GM23248 (cell line): ENCODE measurements at regions not wholly inside any gene's neighbourhood (a gene's known extent, or its start where the extent isn't known, plus 50 kb on each side); places are given as distances from the start of the nearest gene placed in this dataset.

Source experiments
- DNase-seq: peaks from one replicate; pipeline ENCODE4 v3.0.0-alpha.2; 2015
- H2AFZ ChIP-seq: fragments of 200-600 bp; sonication (generic); 2 replicates; pipeline ENCODE4 v1.6.1; 2016; ENCODE audit warnings: antibody characterized with exemption
- H3F3A ChIP-seq: fragments of 200-600 bp; sonication (generic); 2 replicates; pipeline ENCODE4 v1.6.1; 2016; ENCODE audit warnings: mild to moderate bottlenecking, antibody characterized with exemption, mixed run types; ENCODE audit not compliant: insufficient read depth
- H3K27ac ChIP-seq: fragments of 200-600 bp; sonication (generic); 2 replicates; pipeline ENCODE4 v1.5.1; 2016; ENCODE audit warnings: mild to moderate bottlenecking
- H3K27me3 ChIP-seq: fragments of 200-600 bp; sonication (generic); replicated peaks from 2 replicates; pipeline ENCODE4 v1.6.1; 2016; ENCODE audit warnings: mild to moderate bottlenecking; ENCODE audit not compliant: insufficient read depth
- H3K36me3 ChIP-seq: fragments of 200-600 bp; sonication (generic); 2 replicates; pipeline ENCODE4 v1.6.1; 2016; ENCODE audit warnings: low read depth, mild to moderate bottlenecking
- H3K4me1 ChIP-seq: fragments of 200-600 bp; sonication (generic); 2 replicates; pipeline ENCODE4 v1.6.1; 2016; ENCODE audit warnings: mild to moderate bottlenecking; ENCODE audit not compliant: insufficient read depth
- H3K4me2 ChIP-seq: fragments of 200-600 bp; sonication (generic); one replicate; pipeline ENCODE4 v1.6.1; 2016; ENCODE audit warnings: mild to moderate bottlenecking; ENCODE audit not compliant: unreplicated experiment
- H3K4me3 ChIP-seq: fragments of 200-600 bp; sonication (generic); 2 replicates; pipeline ENCODE4 v1.5.1; 2016; ENCODE audit warnings: mild to moderate bottlenecking
- H3K79me2 ChIP-seq: fragments of 200-600 bp; sonication (generic); 2 replicates; pipeline ENCODE4 v1.6.1; 2016; ENCODE audit warnings: mild to moderate bottlenecking; ENCODE audit not compliant: insufficient read depth
- H3K9ac ChIP-seq: fragments of 200-600 bp; sonication (generic); 2 replicates; pipeline ENCODE4 v1.6.1; 2016; ENCODE audit warnings: mild to moderate bottlenecking
- H3K9me2 ChIP-seq: fragments of 200-600 bp; sonication (generic); 2 replicates; pipeline ENCODE4 v1.6.1; 2016; ENCODE audit warnings: mixed run types, mild to moderate bottlenecking, moderate library complexity; ENCODE audit not compliant: insufficient read depth
- H3K9me3 ChIP-seq: fragments of 200-600 bp; sonication (generic); one replicate; pipeline ENCODE4 v1.6.1; 2017; ENCODE audit warnings: low read depth
- H4K20me1 ChIP-seq: fragments of 200-600 bp; sonication (generic); 2 replicates; pipeline ENCODE4 v1.6.0; 2016; ENCODE audit not compliant: insufficient read depth
- EZH2 ChIP-seq: fragments of 200-600 bp; sonication (generic); IDR thresholded peaks from 2 replicates; pipeline ENCODE4 v1.6.1; 2018; ENCODE audit warnings: antibody characterized with exemption, mild to moderate bottlenecking; ENCODE audit not compliant: insufficient read depth, poor library complexity, severe bottlenecking
- EZH2phosphoT487 ChIP-seq: fragments of 200-600 bp; sonication (generic); IDR thresholded peaks from 2 replicates; pipeline ENCODE4 v1.6.1; 2018; ENCODE audit warnings: antibody characterized with exemption, moderate library complexity, mild to moderate bottlenecking, low read depth; ENCODE audit not compliant: insufficient read depth
- WGBS, 2 experiments: methylation state at CpG; one replicate each; pipeline ENCODE4 v1.1.6; 2015 to 2017; ENCODE audit warnings: low lambda C conversion rate in 2 of 2, low coverage in 1 of 2; ENCODE audit errors: missing lambda C conversion rate in 2 of 2; 5-methylcytosine and 5-hydroxymethylcytosine counted together
- in situ Hi-C: fragments of 300-500 bp; cut with MboI; formaldehyde crosslinking; loops from 2 replicates; pipeline ENCODE4 v1.15.0; 2020

DNA sequence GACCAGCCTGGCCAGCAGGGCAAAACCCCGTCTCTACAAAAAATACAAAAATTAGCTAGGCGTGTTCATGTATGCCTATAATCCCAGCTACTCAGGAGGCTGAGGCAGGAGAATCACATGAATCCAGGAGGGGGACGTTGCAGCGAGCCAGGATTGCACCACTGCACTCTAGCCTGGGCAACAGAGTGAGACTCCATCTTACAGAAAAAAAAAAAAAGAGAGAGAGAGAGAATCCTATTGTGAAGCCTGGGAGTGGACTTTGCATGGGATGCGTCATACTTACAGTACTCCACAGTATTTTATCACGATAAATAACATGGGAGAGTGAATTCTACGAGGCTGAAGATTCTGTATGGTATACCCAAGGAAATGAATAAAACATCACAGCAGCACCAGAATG is 139.6 kb downstream of the AASDH start:
- H2AFZ ChIP-seq, result no peak overlapping the region
- H3K27me3 ChIP-seq, result 0 out of 2 replicates have a peak, but pooled peaks cover 15% of the 10 kb centered on the region
- no peaks in the 10 kb centered on the region for H3K4me1 ChIP-seq
- no peak for DNase-seq
- no peak overlapping the region for H3K4me2 ChIP-seq
- H3K9me2 ChIP-seq, result no peaks in the 10 kb centered on the region
- H4K20me1 ChIP-seq, result no peaks in the 10 kb centered on the region
- in situ Hi-C loops, result no loop called here
- no peak for TF ChIP-seq EZH2phosphoT487
- TF ChIP-seq EZH2, result no peak
- no peaks in the 10 kb centered on the region for H3F3A ChIP-seq
- 23 to 25% methylated on average over 7 of the region's 7 CpGs for WGBS, 2 experiments
- no peak overlapping the region for H3K27ac ChIP-seq
- no peaks in the 10 kb centered on the region for H3K36me3 ChIP-seq
- no peaks in the 10 kb centered on the region for H3K9me3 ChIP-seq
- H3K9ac ChIP-seq, result no peak overlapping the region
- H3K4me3 ChIP-seq, result no peak overlapping the region
- H3K79me2 ChIP-seq, result no peaks in the 10 kb centered on the region

DNA sequence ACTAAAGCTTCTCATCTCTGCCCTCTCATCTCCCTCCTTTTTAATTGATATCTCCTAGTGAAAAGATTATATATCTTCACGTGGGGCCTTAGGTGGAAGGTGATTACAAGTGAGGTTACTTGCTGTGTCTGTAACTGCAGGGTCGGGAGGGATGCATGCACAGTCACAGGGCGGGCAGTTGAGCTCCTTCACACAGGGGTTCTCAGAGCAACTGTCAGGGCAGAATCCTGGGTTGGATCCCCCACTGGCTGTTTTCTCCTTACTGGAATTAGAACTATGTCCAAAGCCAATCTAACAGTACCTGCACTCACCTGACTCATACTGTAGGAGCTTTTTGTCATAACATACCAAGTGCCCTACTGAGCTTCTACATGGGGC is 141.1 kb downstream of the AASDH start:
- 29 to 34% methylated on average over 3 of the region's 3 CpGs for WGBS, 2 experiments
- Histone ChIP-seq H3K9me3 (no peaks in the 10 kb centered on the region), H3K4me2 (no peak overlapping the region), H2AFZ (no peak overlapping the region), H3K27me3 (peaks cover 15% of the 10 kb centered on the region; the same call in 1 of the 2 replicates), H3K4me3 (no peak overlapping the region), H3K9me2 (no peaks in the 10 kb centered on the region), H3F3A (no peaks in the 10 kb centered on the region), H4K20me1 (no peaks in the 10 kb centered on the region), H3K27ac (no peak overlapping the region), H3K4me1 (no peaks in the 10 kb centered on the region), H3K36me3 (no peaks in the 10 kb centered on the region), H3K79me2 (no peaks in the 10 kb centered on the region), H3K9ac (no peak overlapping the region)
- in situ Hi-C loops, result no loop called here
- TF ChIP-seq EZH2phosphoT487, result no peak
- no peak for TF ChIP-seq EZH2
- no peak for DNase-seq

DNA sequence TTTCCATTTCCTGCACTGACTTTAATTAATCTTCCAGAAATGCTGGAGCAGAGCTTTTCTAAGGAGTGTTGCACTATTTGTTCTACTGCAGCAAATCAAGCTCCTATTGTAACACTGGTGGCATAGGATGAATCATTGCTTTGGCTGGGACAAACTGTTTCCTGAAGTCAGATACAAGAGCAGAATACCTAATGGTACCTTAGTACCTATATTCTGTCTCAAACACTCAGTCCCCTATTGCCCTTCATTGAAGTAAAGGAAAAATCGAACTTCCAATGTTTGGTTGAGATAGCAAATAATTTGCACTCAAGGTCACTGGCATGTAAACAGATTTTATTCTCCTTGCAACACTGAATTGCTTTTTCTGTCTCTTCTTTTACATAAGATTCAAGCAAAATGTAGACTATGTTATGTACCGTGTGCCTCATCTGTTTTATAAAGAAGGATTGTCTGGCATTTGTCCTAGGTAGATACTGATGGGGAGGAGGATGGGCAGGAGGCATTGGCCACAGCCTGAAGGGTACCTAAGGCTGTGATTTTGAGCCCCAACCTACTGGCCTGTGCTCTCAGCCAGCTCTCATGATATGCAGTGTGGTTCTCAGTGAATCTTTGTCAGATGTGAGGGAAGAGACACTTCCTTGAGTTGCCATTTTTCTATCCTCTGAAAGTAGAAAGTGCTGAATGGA is 141.6 kb downstream of the AASDH start:
- Histone ChIP-seq H3K9ac (no peak overlapping the region), H3K4me3 (no peak overlapping the region), H3K9me2 (no peaks in the 10 kb centered on the region), H3K36me3 (no peaks in the 10 kb centered on the region), H3K4me2 (no peak overlapping the region), H4K20me1 (no peaks in the 10 kb centered on the region), H3K4me1 (no peaks in the 10 kb centered on the region), H3K9me3 (no peaks in the 10 kb centered on the region), H3K79me2 (no peaks in the 10 kb centered on the region), H3F3A (no peaks in the 10 kb centered on the region), H3K27me3 (peaks cover 15% of the 10 kb centered on the region; the same call in 1 of the 2 replicates), H2AFZ (no peak overlapping the region), H3K27ac (no peak overlapping the region)
- in situ Hi-C loops, result no loop called here
- TF ChIP-seq EZH2 (no peak), EZH2phosphoT487 (no peak)
- DNase-seq, result no peak
- WGBS, 2 experiments, result 23 to 24% methylated on average over 2 of the region's 2 CpGs

DNA sequence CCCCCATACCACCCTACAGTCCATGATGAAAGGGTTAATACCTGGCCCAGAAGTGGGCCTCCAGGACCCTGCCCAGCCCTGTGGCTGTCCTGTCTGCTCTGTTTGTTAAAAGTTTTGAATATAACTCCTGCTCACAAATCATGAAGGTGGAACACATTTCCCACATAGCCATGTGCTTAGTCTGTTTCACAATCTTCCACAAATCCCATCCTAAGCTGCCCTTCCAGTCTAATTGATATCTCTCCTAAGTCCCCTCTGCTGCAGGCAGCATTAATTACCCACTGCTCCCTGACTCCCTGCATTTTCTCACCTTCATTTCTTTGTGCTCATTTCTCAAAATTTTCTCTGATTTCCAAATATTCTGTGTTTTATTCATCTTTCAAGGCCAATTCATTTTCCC is 142.6 kb downstream of the AASDH start:
- Histone ChIP-seq H2AFZ (no peak overlapping the region), H3K4me3 (no peak overlapping the region), H3F3A (no peaks in the 10 kb centered on the region), H4K20me1 (no peaks in the 10 kb centered on the region), H3K27me3 (peaks cover 10% of the 10 kb centered on the region; the same call in 1 of the 2 replicates), H3K9me3 (no peaks in the 10 kb centered on the region), H3K79me2 (no peaks in the 10 kb centered on the region), H3K9ac (no peak overlapping the region), H3K4me1 (no peaks in the 10 kb centered on the region), H3K4me2 (no peak overlapping the region), H3K27ac (no peak overlapping the region), H3K9me2 (no peaks in the 10 kb centered on the region), H3K36me3 (no peaks in the 10 kb centered on the region)
- no peak for DNase-seq
- no peak for TF ChIP-seq EZH2phosphoT487
- no peak for TF ChIP-seq EZH2
- in situ Hi-C loops, result no loop called here

DNA sequence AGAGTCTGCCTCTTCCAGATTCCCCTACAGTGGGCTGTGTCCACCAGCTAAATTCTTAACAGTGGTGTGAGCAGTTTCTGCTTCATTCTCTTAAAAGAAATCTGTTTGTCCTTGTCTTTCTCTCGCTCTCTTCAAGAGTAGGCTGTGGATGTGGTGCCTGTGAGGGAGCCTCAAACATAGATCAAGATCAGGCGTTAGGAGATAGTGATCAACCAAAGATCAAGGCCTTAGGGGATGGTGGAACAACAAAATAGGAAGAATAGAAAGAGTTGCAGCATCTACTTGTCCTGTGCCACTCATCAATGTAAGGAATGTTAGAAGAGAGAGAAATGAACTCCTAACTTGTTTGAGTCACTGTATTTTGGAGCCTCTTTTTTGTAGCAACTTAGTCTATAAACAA is 144.2 kb downstream of the AASDH start:
- Histone ChIP-seq H3K27me3 (peaks cover 10% of the 10 kb centered on the region; the same call in 1 of the 2 replicates), H3K27ac (no peak overlapping the region), H3K4me2 (no peak overlapping the region), H3K4me3 (no peak overlapping the region), H3K9me3 (no peaks in the 10 kb centered on the region), H2AFZ (no peak overlapping the region), H3K9me2 (no peaks in the 10 kb centered on the region), H3K9ac (no peak overlapping the region), H3K79me2 (no peaks in the 10 kb centered on the region), H3K36me3 (no peaks in the 10 kb centered on the region), H4K20me1 (no peaks in the 10 kb centered on the region), H3F3A (no peaks in the 10 kb centered on the region), H3K4me1 (no peaks in the 10 kb centered on the region)
- TF ChIP-seq EZH2phosphoT487 (no peak), EZH2 (no peak)
- 15 to 20% methylated on average over 2 of the region's 2 CpGs for WGBS, 2 experiments
- in situ Hi-C loops, result no loop called here
- no peak for DNase-seq
